A673 (cell line): ENCODE measurements at regions not wholly inside any gene's neighbourhood (a gene's known extent, or its start where the extent isn't known, plus 50 kb on each side); places are given as distances from the start of the nearest gene placed in this dataset.

Source experiments
- BruUV-seq: library from RNA; stranded (reverse); fragments of 400-500 nt; replicated peaks from 2 replicates; lab custom pipeline; 2021; lab: Mats Ljungman, UMichigan
- CTCF ChIA-PET: fragments of 300-600 bp; sonication (Branson Sonifier 250); formaldehyde crosslinking; loops from one replicate; lab custom pipeline; 2022; ENCODE audit warnings: antibody characterized with exemption; lab: Charles Lee
- POLR2A ChIA-PET: fragments of 300-600 bp; sonication (Branson Sonifier 250); formaldehyde crosslinking; loops from one replicate; lab custom pipeline; 2022; ENCODE audit warnings: antibody characterized with exemption; ENCODE audit not compliant: low non-redundant PET; lab: Charles Lee
- DNase-seq: peaks from one replicate; pipeline ENCODE4 v3.0.0-alpha.2; 2015; ENCODE audit warnings: low spot score
- H3K27ac ChIP-seq: fragments of 200-600 bp; sonication (generic); 2 replicates; pipeline ENCODE4 v1.5.1; 2016; ENCODE audit warnings: mixed run types, low read depth, mild to moderate bottlenecking, mixed read lengths, antibody characterized with exemption, low read length; ENCODE audit not compliant: poor library complexity, severe bottlenecking
- H3K27me3 ChIP-seq: fragments of 200-600 bp; sonication (generic); replicated peaks from 2 replicates; pipeline ENCODE4 v1.6.1; 2017; ENCODE audit warnings: mixed run types, low read depth, mild to moderate bottlenecking, mixed read lengths, antibody characterized with exemption, low read length; ENCODE audit not compliant: insufficient read depth, poor library complexity
- H3K36me3 ChIP-seq: fragments of 200-600 bp; sonication (generic); 2 replicates; pipeline ENCODE4 v1.6.1; 2016; ENCODE audit warnings: mixed run types, mild to moderate bottlenecking, mixed read lengths, antibody characterized with exemption, low read length; ENCODE audit not compliant: insufficient read depth, poor library complexity, severe bottlenecking
- H3K4me1 ChIP-seq: fragments of 200-600 bp; sonication (generic); 2 replicates; pipeline ENCODE4 v1.6.1; 2017; ENCODE audit warnings: mixed run types, mild to moderate bottlenecking, mixed read lengths, antibody characterized with exemption, low read length; ENCODE audit not compliant: insufficient read depth, poor library complexity, severe bottlenecking
- H3K4me3 ChIP-seq: fragments of 200-600 bp; sonication (generic); 2 replicates; pipeline ENCODE4 v1.5.1; 2016; ENCODE audit warnings: low read depth, mixed run types, mild to moderate bottlenecking, mixed read lengths, low read length; ENCODE audit not compliant: poor library complexity, severe bottlenecking
- H3K9me3 ChIP-seq: fragments of 200-600 bp; sonication (generic); 2 replicates; pipeline ENCODE4 v1.6.1; 2016; ENCODE audit warnings: mixed run types, low read depth, mild to moderate bottlenecking, mixed read lengths, antibody characterized with exemption, low read length; ENCODE audit not compliant: poor library complexity, severe bottlenecking
- CTCF ChIP-seq: fragments of 300-800, 200-600 bp; sonication (generic); conservative IDR thresholded peaks from 2 replicates; pipeline ENCODE4 v1.5.1; 2017; ENCODE audit warnings: low read depth, mild to moderate bottlenecking, antibody characterized with exemption, low read length, moderate library complexity, mixed read lengths
- EZH2 ChIP-seq: fragments of 200-600 bp; sonication (generic); IDR thresholded peaks from 2 replicates; pipeline ENCODE4 v1.6.1; 2017; ENCODE audit warnings: borderline replicate concordance, low read depth, mild to moderate bottlenecking, mixed read lengths, antibody characterized with exemption, low read length; ENCODE audit not compliant: poor library complexity, severe bottlenecking
- intact Hi-C: fragments of 100-400 bp; cut with micrococcal nuclease; formaldehyde crosslinking; loops from one replicate; pipeline ENCODE4 v1.10.0; 2022; ENCODE audit not compliant: unreplicated experiment

GRCh38 chr2:76320716-76321115 is 610.0 kb upstream of the GCFC2 start:
- Histone ChIP-seq H3K9me3 (no peaks in the 10 kb centered on the region), H3K27ac (no peak overlapping the region), H3K4me1 (no peaks in the 10 kb centered on the region), H3K27me3 (no peaks in the 10 kb centered on the region), H3K4me3 (no peak overlapping the region), H3K36me3 (no peaks in the 10 kb centered on the region)
- POLR2A ChIA-PET = no interaction called here
- CTCF ChIA-PET = no interaction called here
- intact Hi-C loops = no loop called here
- no peak for TF ChIP-seq CTCF
- no peak for TF ChIP-seq EZH2
- no TSS peak for BruUV-seq
- DNase-seq = no peak

GRCh38 chr2:76318848-76319360 is 608.2 kb upstream of the GCFC2 start:
- BruUV-seq = no TSS peak

GRCh38 chr2:76316691-76317090 is 606.0 kb upstream of the GCFC2 start:
- intact Hi-C loops = no loop called here
- Histone ChIP-seq H3K9me3 (no peaks in the 10 kb centered on the region), H3K27me3 (no peaks in the 10 kb centered on the region), H3K36me3 (no peaks in the 10 kb centered on the region), H3K4me1 (peaks cover 11% of the 10 kb centered on the region), H3K27ac (no peak overlapping the region), H3K4me3 (no peak overlapping the region)
- ChIA-PET CTCF (no interaction called here), POLR2A (no interaction called here)
- DNase-seq = no peak
- BruUV-seq = no TSS peak
- no peak for TF ChIP-seq EZH2
- no peak for TF ChIP-seq CTCF

More at GRCh38 chr2:76318848-76319360, 608.2 kb upstream of the GCFC2 start:
- H3K9me3 ChIP-seq = no peaks in the 10 kb centered on the region
- no peak overlapping the region for H3K27ac ChIP-seq
- TF ChIP-seq CTCF = no peak
- no peak for TF ChIP-seq EZH2
- H3K4me1 ChIP-seq = peaks cover 11% of the 10 kb centered on the region
- CTCF ChIA-PET = no interaction called here
- POLR2A ChIA-PET = no interaction called here
- intact Hi-C loops = no loop called here
- no peaks in the 10 kb centered on the region for H3K36me3 ChIP-seq
- DNase-seq = no peak
- H3K4me3 ChIP-seq = no peak overlapping the region
- H3K27me3 ChIP-seq = no peaks in the 10 kb centered on the region
